Thyroid gland (tissue), 4 donors: ENCODE measurements at regions not wholly inside any gene's neighbourhood (a gene's known extent, or its start where the extent isn't known, plus 50 kb on each side); places are given as distances from the start of the nearest gene placed in this dataset.

ENCODE experiments used
- DNase-seq, 2 donors: peaks; one replicate each; pipeline ENCODE4 v3.0.0-alpha.2; 2019
- H3K27ac ChIP-seq, 3 donors: fragments of 200-600 bp; sonication (generic); 1 replicate in 2 of 3; 2 replicates in 1 of 3; pipeline ENCODE4 v1.5.1; 2016 to 2019; ENCODE audit warnings: mild to moderate bottlenecking in 1 of 3, moderate library complexity in 1 of 3
- H3K27me3 ChIP-seq: fragments of 200-600 bp; sonication (generic); one replicate; pipeline ENCODE4 v1.5.1; 2019
- H3K36me3 ChIP-seq, 2 donors: fragments of 200-600 bp; sonication (generic); one replicate each; pipeline ENCODE4 v1.5.1; 2016 to 2019
- H3K4me1 ChIP-seq, 2 donors: fragments of 200-600 bp; sonication (generic); one replicate each; pipeline ENCODE4 v1.5.1; 2017 to 2019
- H3K4me3 ChIP-seq, 3 donors: fragments of 200-600 bp; sonication (generic); replicated peaks in 1 of 3; 1 replicate in 2 of 3; 2 replicates in 1 of 3; pipeline ENCODE4 v1.5.1; 2016; ENCODE audit warnings: mild to moderate bottlenecking in 1 of 3
- H3K9me3 ChIP-seq: fragments of 200-600 bp; sonication (generic); one replicate; pipeline ENCODE4 v1.5.1; 2017
- CTCF ChIP-seq, 6 experiments: fragments of 200-600 bp in 3 of 6; fragments of 450-650 bp in 3 of 6; sonication (generic) in 3 of 6; IDR thresholded peaks; one replicate each; pipeline ENCODE4 v1.5.1; 2016 to 2019; ENCODE audit warnings: antibody characterized with exemption in 6 of 6, mild to moderate bottlenecking in 2 of 6, inconsistent platforms in 1 of 6, moderate library complexity in 1 of 6
- POLR2A ChIP-seq, 2 donors: fragments of 450-650 bp; IDR thresholded peaks; one replicate each; pipeline ENCODE4 v1.6.1; 2017; ENCODE audit warnings: antibody characterized with exemption in 2 of 2, mild to moderate bottlenecking in 2 of 2, moderate library complexity in 1 of 2
- WGBS, 2 donors: methylation state at CpG; one replicate each; pipeline ENCODE4 v1.1.5; 2017; 5-methylcytosine and 5-hydroxymethylcytosine counted together
- intact Hi-C: fragments of 100-400 bp; cut with DNase I; formaldehyde crosslinking; loops from one replicate; pipeline ENCODE4 v1.15.1; 2023

- H3K27ac ChIP-seq, result no peak overlapping the region
- H3K4me3 ChIP-seq, result no peak overlapping the region
- no peaks in the 10 kb centered on the region for H3K36me3 ChIP-seq
- H3K4me1 ChIP-seq, result no peaks in the 10 kb centered on the region
- no peaks in the 10 kb centered on the region for H3K27me3 ChIP-seq
- H3K9me3 ChIP-seq, result no peaks in the 10 kb centered on the region
- no peak for DNase-seq
- TF ChIP-seq CTCF (IDR thresholded peaks at IDR 0.05), result no peak
- TF ChIP-seq POLR2A (IDR thresholded peaks at IDR 0.05), result no peak
- 78 to 79% methylated on average over 4 to 5 of the region's 5 CpGs for WGBS, 2 donors
- intact Hi-C loops, result no loop called here
Observed at GRCh38 chr18:42348722-42349121, 393.7 kb downstream of the PIK3C3 start.

- no peak for DNase-seq
- TF ChIP-seq POLR2A (IDR thresholded peaks at IDR 0.05) (no peak), CTCF (IDR thresholded peaks at IDR 0.05) (no peak)
- no peaks in the 10 kb centered on the region for H3K27me3 ChIP-seq
- no peaks in the 10 kb centered on the region for H3K4me1 ChIP-seq
- H3K36me3 ChIP-seq, result no peaks in the 10 kb centered on the region
- intact Hi-C loops, result no loop called here
- 39 to 55% methylated on average over 2 of the region's 2 CpGs for WGBS, 2 donors
- H3K4me3 ChIP-seq, result no peak overlapping the region
- H3K27ac ChIP-seq, result no peak overlapping the region
- H3K9me3 ChIP-seq, result no peaks in the 10 kb centered on the region
Observed at GRCh38 chr18:42351455-42351854, 396.4 kb downstream of the PIK3C3 start.

- DNase-seq, result no peak
- TF ChIP-seq CTCF (IDR thresholded peaks at IDR 0.05) (no peak), POLR2A (IDR thresholded peaks at IDR 0.05) (no peak)
Observed at GRCh38 chr18:42360716-42361115, 405.7 kb downstream of the PIK3C3 start.

GRCh38 chr18:42363446-42364441 lies 408.7 kb downstream of the PIK3C3 start:
- WGBS, 2 donors, result 47 to 57% methylated on average over 2 of the region's 2 CpGs
- TF ChIP-seq POLR2A (IDR thresholded peaks at IDR 0.05) (no peak), CTCF (IDR thresholded peaks at IDR 0.05) (no peak)
- H3K36me3 ChIP-seq, result no peaks in the 10 kb centered on the region
- DNase-seq, result no peak
- H3K4me1 ChIP-seq, result no peaks in the 10 kb centered on the region
- no peaks in the 10 kb centered on the region for H3K9me3 ChIP-seq
- H3K27ac ChIP-seq, result no peak overlapping the region
- H3K27me3 ChIP-seq, result no peaks in the 10 kb centered on the region
- no peak overlapping the region for H3K4me3 ChIP-seq
- intact Hi-C loops, result no loop called here

More at GRCh38 chr18:42360716-42361115, 405.7 kb downstream of the PIK3C3 start:
- Histone ChIP-seq H3K4me3 (no peak overlapping the region), H3K36me3 (no peaks in the 10 kb centered on the region), H3K27ac (no peak overlapping the region), H3K9me3 (no peaks in the 10 kb centered on the region), H3K4me1 (no peaks in the 10 kb centered on the region), H3K27me3 (no peaks in the 10 kb centered on the region)
- intact Hi-C loops, result no loop called here

- H3K4me1 ChIP-seq, result no peaks in the 10 kb centered on the region
- TF ChIP-seq CTCF (IDR thresholded peaks at IDR 0.05), result no peak
- no peak for TF ChIP-seq POLR2A (IDR thresholded peaks at IDR 0.05)
- no peaks in the 10 kb centered on the region for H3K27me3 ChIP-seq
- no peak overlapping the region for H3K4me3 ChIP-seq
- 60 to 66% methylated on average over 1 of the region's 1 CpG for WGBS, 2 donors
- no peaks in the 10 kb centered on the region for H3K9me3 ChIP-seq
- no peaks in the 10 kb centered on the region for H3K36me3 ChIP-seq
- DNase-seq, result no peak
- intact Hi-C loops, result no loop called here
- H3K27ac ChIP-seq, result no peak overlapping the region
Observed at GRCh38 chr18:42364766-42365165, 409.7 kb downstream of the PIK3C3 start.
